CD4-positive, alpha-beta T cell (primary cell): ENCODE measurements at regions not wholly inside any gene's neighbourhood (a gene's known extent, or its start where the extent isn't known, plus 50 kb on each side); places are given as distances from the start of the nearest gene placed in this dataset.

Experiments used
- ATAC-seq: fragments of 200-7000 bp; cut with Tn5 transposase; one replicate; pipeline ENCODE4 v1.10.0; 2022; ENCODE audit warnings: mild to moderate bottlenecking; ENCODE audit not compliant: poor library complexity
- CTCF ChIA-PET: fragments of 350-600 bp; sonication (Branson Sonifier 250); formaldehyde crosslinking; loops from one replicate; lab custom pipeline; 2021; ENCODE audit warnings: antibody characterized with exemption, inconsistent platforms; lab: Charles Lee
- POLR2A ChIA-PET: fragments of 350-600 bp; sonication (Branson Sonifier 250); formaldehyde crosslinking; loops from one replicate; lab custom pipeline; 2021; ENCODE audit warnings: antibody characterized with exemption, inconsistent platforms; lab: Charles Lee
- DNase-seq, 14 experiments: peaks; one replicate each; pipeline ENCODE4 v3.0.0-alpha.2; 2013 to 2020; ENCODE audit warnings: mixed read lengths in 2 of 14
- H3K27ac ChIP-seq, 2 donors: one replicate each; pipeline versions ENCODE4 v1.5.1 to v1.7.0; 2013; ENCODE audit warnings: low read length in 2 of 2, low read depth in 1 of 2, mild to moderate bottlenecking in 1 of 2
- H3K27me3 ChIP-seq, 2 experiments: 1 replicate in 1 of 2; 2 replicates in 1 of 2; pipeline versions ENCODE4 v1.6.1 to v1.7.0; 2013; ENCODE audit warnings: low read length in 2 of 2, control low read depth in 1 of 2, mild to moderate bottlenecking in 1 of 2, moderate library complexity in 1 of 2; ENCODE audit not compliant: insufficient read depth in 2 of 2, control insufficient read depth in 1 of 2
- H3K36me3 ChIP-seq: one replicate; pipeline ENCODE4 v1.6.1; 2013; ENCODE audit warnings: low read length, control low read depth; ENCODE audit not compliant: insufficient read depth
- H3K4me1 ChIP-seq: one replicate; pipeline ENCODE4 v1.6.1; 2013; ENCODE audit warnings: low read length, control low read depth; ENCODE audit not compliant: insufficient read depth
- H3K4me3 ChIP-seq: one replicate; pipeline ENCODE4 v1.5.1; 2013; ENCODE audit warnings: mild to moderate bottlenecking, low read length, moderate library complexity
- H3K9me3 ChIP-seq, 2 experiments: 1 replicate in 1 of 2; 2 replicates in 1 of 2; pipeline versions ENCODE4 v1.6.1 to v1.7.0; 2013; ENCODE audit warnings: low read length in 2 of 2, mild to moderate bottlenecking in 2 of 2, control low read depth in 1 of 2, moderate library complexity in 1 of 2; ENCODE audit not compliant: control insufficient read depth in 1 of 2, insufficient read depth in 1 of 2
- H3K27ac Mint-ChIP-seq: one replicate; pipeline ENCODE4 v1.8.0; 2020; ENCODE audit warnings: mixed read lengths
- H3K27me3 Mint-ChIP-seq: one replicate; pipeline ENCODE4 v1.8.0; 2021; ENCODE audit warnings: mixed read lengths
- H3K36me3 Mint-ChIP-seq: one replicate; pipeline ENCODE4 v1.8.0; 2021; ENCODE audit warnings: low read depth, mixed read lengths
- H3K4me1 Mint-ChIP-seq: one replicate; pipeline ENCODE4 v1.8.0; 2021; ENCODE audit warnings: low read depth, mixed read lengths
- H3K4me3 Mint-ChIP-seq: one replicate; pipeline ENCODE4 v1.8.0; 2020; ENCODE audit warnings: mild to moderate bottlenecking, mixed read lengths
- H3K9me3 Mint-ChIP-seq: one replicate; pipeline ENCODE4 v1.8.0; 2020; ENCODE audit warnings: mixed read lengths
- intact Hi-C, 2 experiments: fragments of 100-400 bp; cut with DNase I in 1 of 2; cut with micrococcal nuclease in 1 of 2; formaldehyde crosslinking; loops; one replicate each; pipeline versions ENCODE4 v1.15.1 to v1.9.0; 2023 to 2025; cut with DNase I, micrococcal nuclease
- TF ChIP-seq, protein P1 (sequence below): fragments of 200-600 bp; IDR thresholded peaks from one replicate; pipeline ENCODE4 v1.8.0; 2022; ENCODE audit warnings: antibody characterized with exemption, mild to moderate bottlenecking

DNA sequence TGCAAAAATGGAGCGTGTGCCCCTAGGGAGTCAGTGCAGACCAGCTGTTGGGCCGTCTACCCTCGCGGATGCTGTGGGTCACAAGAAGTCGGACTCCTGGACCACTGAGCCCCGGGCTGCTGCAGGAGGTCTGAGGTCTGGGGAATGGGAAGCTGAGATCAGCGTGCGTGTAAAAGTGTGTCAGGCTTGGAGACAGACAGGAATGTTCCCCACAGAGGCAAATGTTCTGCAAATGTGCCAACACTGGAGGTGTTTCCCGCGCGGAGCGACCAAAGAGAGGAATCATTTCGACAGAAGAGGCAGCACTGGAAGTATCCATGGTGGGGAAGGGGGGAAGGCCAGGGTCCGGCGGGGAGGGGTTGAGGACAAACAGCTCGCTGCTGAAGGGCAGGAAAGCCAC, 643.8 kb upstream of the MGMT start:
- Histone ChIP-seq H3K4me1 (no peaks in the 10 kb centered on the region), H3K9me3 (peaks cover 0 to 15% of the 10 kb centered on the region in 2 experiments), H3K4me3 (no peak overlapping the region), H3K27me3 (no peaks in the 10 kb centered on the region), H3K36me3 (no peaks in the 10 kb centered on the region), H3K27ac (no peak overlapping the region)
- DNase-seq (no peak), ATAC-seq (no peak)
- no peaks in the 10 kb centered on the region for H3K9me3 Mint-ChIP-seq
- no peaks in the 10 kb centered on the region for H3K4me1 Mint-ChIP-seq
- no peaks in the 10 kb centered on the region for H3K36me3 Mint-ChIP-seq
- POLR2A ChIA-PET = no interaction called here
- intact Hi-C loops = no loop called here
- TF ChIP-seq, protein P1, sequence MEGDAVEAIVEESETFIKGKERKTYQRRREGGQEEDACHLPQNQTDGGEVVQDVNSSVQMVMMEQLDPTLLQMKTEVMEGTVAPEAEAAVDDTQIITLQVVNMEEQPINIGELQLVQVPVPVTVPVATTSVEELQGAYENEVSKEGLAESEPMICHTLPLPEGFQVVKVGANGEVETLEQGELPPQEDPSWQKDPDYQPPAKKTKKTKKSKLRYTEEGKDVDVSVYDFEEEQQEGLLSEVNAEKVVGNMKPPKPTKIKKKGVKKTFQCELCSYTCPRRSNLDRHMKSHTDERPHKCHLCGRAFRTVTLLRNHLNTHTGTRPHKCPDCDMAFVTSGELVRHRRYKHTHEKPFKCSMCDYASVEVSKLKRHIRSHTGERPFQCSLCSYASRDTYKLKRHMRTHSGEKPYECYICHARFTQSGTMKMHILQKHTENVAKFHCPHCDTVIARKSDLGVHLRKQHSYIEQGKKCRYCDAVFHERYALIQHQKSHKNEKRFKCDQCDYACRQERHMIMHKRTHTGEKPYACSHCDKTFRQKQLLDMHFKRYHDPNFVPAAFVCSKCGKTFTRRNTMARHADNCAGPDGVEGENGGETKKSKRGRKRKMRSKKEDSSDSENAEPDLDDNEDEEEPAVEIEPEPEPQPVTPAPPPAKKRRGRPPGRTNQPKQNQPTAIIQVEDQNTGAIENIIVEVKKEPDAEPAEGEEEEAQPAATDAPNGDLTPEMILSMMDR = no peak
- no peak overlapping the region for H3K4me3 Mint-ChIP-seq
- no peak overlapping the region for H3K27ac Mint-ChIP-seq
- H3K27me3 Mint-ChIP-seq = peaks cover 12% of the 10 kb centered on the region
- CTCF ChIA-PET = no interaction called here

GRCh38 chr10:128825626-128826025, 641.4 kb upstream of the MGMT start:
- H3K27me3 Mint-ChIP-seq = peaks cover 12% of the 10 kb centered on the region
- Histone ChIP-seq H3K27me3 (no peaks in the 10 kb centered on the region), H3K27ac (no peak overlapping the region), H3K36me3 (no peaks in the 10 kb centered on the region), H3K9me3 (peaks cover 0 to 9% of the 10 kb centered on the region in 2 experiments), H3K4me3 (no peak overlapping the region), H3K4me1 (no peaks in the 10 kb centered on the region)
- H3K4me3 Mint-ChIP-seq = no peak overlapping the region
- no peak overlapping the region for H3K27ac Mint-ChIP-seq
- intact Hi-C loops = no loop called here
- TF ChIP-seq, protein P1 = no peak
- no peaks in the 10 kb centered on the region for H3K36me3 Mint-ChIP-seq
- ChIA-PET POLR2A (no interaction called here), CTCF (no interaction called here)
- ATAC-seq (no peak), DNase-seq (no peak)
- H3K9me3 Mint-ChIP-seq = no peaks in the 10 kb centered on the region
- H3K4me1 Mint-ChIP-seq = no peaks in the 10 kb centered on the region

DNA sequence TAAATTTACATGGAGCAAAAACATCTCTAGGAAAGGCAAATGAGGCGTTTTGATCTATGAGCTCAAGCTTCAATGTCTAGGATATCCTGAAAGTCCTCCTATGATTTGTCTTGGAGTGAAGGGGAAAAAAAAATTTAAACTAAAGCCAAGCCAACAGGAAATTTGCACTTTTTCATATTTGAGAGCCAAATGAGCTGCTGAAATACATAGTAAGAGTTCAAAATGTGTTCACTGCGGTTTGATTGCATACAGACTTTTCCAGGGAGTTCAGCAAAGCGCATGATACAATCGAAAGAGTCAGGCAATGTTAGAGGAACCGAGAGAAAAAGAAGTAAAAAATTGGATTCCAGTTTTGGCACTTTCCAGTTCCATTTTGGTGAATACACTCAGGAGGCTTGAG, 633.4 kb upstream of the MGMT start:
- ChIA-PET POLR2A (no interaction called here), CTCF (interaction anchor here (0.6 kb wide), 1 partner anchor 506 kb away, joined by 3 read pairs; no protein-coding TSS in a partner anchor)
- no peak overlapping the region for H3K4me3 ChIP-seq
- no peaks in the 10 kb centered on the region for H3K36me3 ChIP-seq
- Mint-ChIP-seq H3K4me3 (no peak overlapping the region), H3K27me3 (no peaks in the 10 kb centered on the region), H3K9me3 (no peaks in the 10 kb centered on the region), H3K27ac (no peak overlapping the region), H3K36me3 (no peaks in the 10 kb centered on the region), H3K4me1 (no peaks in the 10 kb centered on the region)
- TF ChIP-seq, protein P1 = no peak
- no peaks in the 10 kb centered on the region for H3K4me1 ChIP-seq
- H3K27me3 ChIP-seq = no peaks in the 10 kb centered on the region
- ATAC-seq = no peak
- intact Hi-C loops = no loop called here
- H3K27ac ChIP-seq = no peak overlapping the region
- no peak for DNase-seq
- H3K9me3 ChIP-seq = no peaks in the 10 kb centered on the region
